ENCODE measurements at regions not wholly inside any gene's neighbourhood (a gene's known extent, or its start where the extent isn't known, plus 50 kb on each side); places are given as distances from the start of the nearest gene placed in this dataset.

DNA sequence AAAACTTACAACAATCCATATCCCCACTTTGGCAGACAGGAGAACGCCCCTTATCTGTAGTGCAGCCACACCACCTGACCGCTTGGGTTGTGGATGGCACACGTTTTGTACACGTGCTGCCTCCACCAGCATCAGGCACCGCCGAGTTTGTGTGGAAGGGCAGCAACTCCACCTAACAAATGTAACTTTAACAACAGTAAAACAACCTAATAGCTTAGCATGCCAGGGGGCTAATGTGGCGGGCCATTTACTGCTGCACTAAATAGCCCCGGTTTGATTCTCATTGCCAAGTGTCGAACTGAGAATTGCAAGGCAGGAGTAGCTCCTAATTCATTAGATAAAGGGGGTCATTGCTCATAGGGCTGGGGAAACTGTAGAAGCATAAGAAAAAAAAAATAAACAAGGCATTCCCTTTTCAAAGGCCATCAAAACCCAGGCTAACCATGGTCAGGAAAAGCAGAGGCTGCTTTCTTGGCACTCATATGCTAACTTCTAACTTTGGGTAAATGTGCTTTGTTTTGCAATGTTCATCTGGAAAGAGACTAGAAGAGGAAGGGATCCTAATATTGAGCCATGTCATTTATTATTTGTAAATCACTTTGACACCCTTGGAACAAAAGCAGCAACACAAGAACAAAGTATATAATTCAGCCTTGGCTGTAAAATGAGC, 279.7 kb upstream of the SOX5 start:
- no peak for ATAC-seq
- DNase-seq = no peak
- intact Hi-C loops (cut with micrococcal nuclease) = no loop called here

GRCh38 chr12:24228371-24228770, 278.9 kb upstream of the SOX5 start:
- intact Hi-C loops (cut with micrococcal nuclease) = no loop called here
- DNase-seq = no peak
- no peak for ATAC-seq

DNA sequence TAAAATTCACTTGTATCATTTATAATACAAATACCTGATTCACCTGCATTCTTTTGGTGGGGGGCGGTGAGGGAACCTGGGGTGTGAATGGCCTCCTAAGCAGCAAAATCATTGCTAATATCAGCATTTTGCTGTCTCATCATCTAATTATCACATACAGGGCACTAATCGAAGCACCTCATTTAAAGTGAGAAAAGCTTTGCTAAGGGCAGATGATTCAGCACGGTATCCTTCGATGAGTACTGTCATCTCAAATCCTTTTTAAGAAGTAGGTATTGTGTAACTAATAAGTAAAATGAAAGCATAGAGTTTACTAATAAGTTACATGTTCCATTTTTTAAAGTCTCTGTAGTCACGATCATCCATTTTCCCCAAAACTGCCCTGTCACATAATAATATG, 278.1 kb upstream of the SOX5 start:
- DNase-seq (no peak), ATAC-seq (no peak)
- intact Hi-C loops (cut with micrococcal nuclease) = no loop called here

DNA sequence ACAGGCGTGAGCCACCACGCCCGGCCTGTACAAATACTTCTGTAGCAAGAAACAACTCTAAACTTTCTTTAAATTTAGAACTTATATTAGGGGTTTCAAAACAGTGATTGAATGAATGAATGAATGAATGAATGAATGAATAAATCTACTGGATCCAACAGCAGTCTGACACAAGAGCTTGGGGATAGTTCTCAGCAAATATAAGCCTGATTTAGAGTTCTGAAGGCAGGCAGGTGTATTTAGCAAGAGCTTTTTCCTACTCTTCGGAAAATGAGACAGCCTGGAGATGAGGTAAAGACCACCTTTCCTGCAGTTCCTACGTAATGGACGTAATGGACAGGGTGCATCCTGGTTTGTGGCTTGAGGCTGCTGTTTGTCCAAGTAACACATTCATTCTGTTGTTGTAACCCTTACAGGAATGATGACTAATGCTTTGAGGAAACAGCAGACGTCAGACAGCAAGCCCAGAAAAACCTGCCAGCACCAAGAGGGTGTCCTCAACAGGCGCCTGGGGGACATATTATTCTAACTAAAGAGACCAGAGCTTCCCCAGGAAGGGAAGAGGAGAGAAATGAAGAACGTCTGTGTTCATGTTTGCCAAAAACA, 277.4 kb upstream of the SOX5 start:
- ATAC-seq (no peak), DNase-seq (no peak)
- intact Hi-C loops (cut with micrococcal nuclease) = no loop called here

- intact Hi-C loops (cut with micrococcal nuclease) = no loop called here
- DNase-seq (no peak), ATAC-seq (no peak)
Measured at GRCh38 chr12:24224401-24224800, 274.9 kb upstream of the SOX5 start.

GRCh38 chr12:24223926-24224325, 274.5 kb upstream of the SOX5 start:
- DNase-seq (no peak), ATAC-seq (no peak)
- intact Hi-C loops (cut with micrococcal nuclease) = no loop called here

GRCh38 chr12:24222968-24223367, 273.5 kb upstream of the SOX5 start:
- intact Hi-C loops (cut with micrococcal nuclease) = no loop called here
- DNase-seq = no peak
- no peak for ATAC-seq

GRCh38 chr12:24212496-24212895, 263.0 kb upstream of the SOX5 start:
- DNase-seq = no peak
- no peak for ATAC-seq
- intact Hi-C loops (cut with micrococcal nuclease) = no loop called here

GRCh38 chr12:24206621-24207020, 257.2 kb upstream of the SOX5 start:
- intact Hi-C loops (cut with micrococcal nuclease) = no loop called here
- DNase-seq = no peak
- ATAC-seq = no peak

GRCh38 chr12:24201258-24201970, 251.9 kb upstream of the SOX5 start:
- no peak for DNase-seq
- ATAC-seq = no peak
- intact Hi-C loops (cut with micrococcal nuclease) = no loop called here

DNA sequence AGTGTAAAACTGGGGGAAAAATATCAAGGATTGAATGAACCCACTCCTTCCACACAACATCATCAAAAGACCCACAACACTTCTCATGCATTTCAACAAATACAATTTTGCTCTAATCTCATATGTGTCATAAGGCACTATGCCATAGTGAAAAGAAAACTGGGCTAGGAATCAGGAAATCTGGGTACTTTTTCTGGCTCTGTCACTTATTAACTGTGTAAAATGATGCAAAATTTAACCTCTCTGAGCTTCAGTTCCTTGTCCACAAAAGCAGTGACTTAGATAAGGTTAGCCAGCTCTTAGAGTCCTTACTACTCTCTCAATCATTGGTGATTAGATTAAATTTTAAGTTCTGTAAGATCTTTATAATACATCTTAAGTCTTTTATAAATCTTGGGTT, 250.5 kb upstream of the SOX5 start:
- intact Hi-C loops (cut with micrococcal nuclease) = no loop called here
- DNase-seq (no peak), ATAC-seq (no peak)

DNA sequence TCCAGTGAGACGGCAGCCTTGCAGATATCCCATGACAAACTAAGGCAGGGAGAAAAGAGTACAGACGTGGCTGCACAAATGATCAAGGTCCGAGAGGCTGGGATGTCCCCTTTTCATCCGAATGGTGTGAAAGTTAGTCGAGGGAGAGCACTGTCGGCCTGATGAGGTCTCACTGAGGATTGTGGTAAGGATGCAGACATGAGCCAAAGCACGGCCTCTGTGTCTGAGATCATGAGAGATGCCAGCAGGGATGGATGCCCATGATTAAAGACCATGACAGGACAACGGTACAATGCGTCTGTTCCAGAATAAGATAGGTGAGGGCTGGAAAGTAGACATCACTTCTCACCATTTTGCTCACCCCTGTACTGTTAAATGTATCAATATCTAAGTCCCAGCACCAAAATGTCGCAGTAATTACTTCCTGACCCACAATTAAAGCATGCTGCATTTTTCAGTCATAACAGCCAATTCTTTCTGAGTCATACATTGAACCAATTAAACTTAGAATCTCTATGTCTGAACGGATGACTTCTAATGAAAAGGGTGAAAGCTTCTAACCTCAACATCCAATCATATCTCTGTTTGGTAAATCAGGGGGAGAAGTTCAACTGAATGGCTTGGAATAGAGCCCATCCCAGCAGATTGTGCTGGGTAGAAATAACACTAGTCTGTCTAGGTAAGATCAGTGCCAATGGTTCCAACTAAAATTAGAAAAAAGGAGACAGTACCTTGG, 249.6 kb upstream of the SOX5 start:
- no peak for ATAC-seq
- no peak for DNase-seq
- intact Hi-C loops (cut with micrococcal nuclease) = no loop called here

- intact Hi-C loops (cut with micrococcal nuclease) = no loop called here
- DNase-seq (no peak), ATAC-seq (no peak)
Measured at GRCh38 chr12:24198070-24198469, 248.6 kb upstream of the SOX5 start.

DNA sequence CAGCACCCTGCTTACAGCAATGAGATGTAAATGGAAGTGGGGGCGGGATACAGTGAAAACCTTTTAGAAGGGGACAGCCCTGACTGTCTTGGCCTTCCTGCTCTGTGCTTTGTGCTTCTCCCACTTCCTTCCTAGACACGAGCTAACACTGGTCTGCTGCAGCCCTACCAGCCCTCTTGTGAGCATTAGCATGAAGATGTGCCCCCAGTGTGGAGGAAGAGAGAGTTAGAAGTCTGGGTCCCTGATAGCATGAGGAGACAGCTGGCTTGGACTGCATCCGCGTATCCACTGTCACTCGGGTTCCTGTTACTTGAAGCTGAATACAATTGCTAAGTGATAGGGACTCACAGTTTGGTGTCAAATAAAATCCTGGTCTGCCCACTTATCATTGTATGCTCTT, 248.1 kb upstream of the SOX5 start:
- intact Hi-C loops (cut with micrococcal nuclease) = no loop called here
- ATAC-seq (no peak), DNase-seq (no peak)

GRCh38 chr12:24195063-24195462, 245.6 kb upstream of the SOX5 start:
- ATAC-seq = no peak
- intact Hi-C loops (cut with micrococcal nuclease) = no loop called here

DNA sequence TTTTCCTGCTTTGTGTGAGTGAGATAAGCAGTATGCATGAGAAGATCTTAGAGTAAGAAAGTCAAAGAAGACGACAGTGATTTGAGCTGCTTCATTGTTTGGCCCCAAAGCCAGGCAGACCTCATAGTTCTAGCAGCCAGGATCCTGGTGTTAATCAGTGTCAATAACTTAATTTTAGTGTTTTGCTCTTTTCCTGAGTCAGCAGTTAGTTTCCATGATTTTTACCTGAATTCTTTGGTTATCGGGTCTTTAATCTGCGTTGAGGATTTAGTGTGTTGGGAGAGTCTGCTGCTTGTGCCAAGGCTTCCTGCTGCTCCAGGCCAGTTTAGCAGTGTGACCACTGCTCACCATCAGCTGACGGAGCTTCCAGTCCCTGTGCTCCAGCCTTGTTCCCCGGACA, 241.6 kb upstream of the SOX5 start:
- DNase-seq (no peak), ATAC-seq (no peak)
- intact Hi-C loops (cut with micrococcal nuclease) = no loop called here

More at GRCh38 chr12:24195063-24195462, 245.6 kb upstream of the SOX5 start:
- no peak for DNase-seq

DNA sequence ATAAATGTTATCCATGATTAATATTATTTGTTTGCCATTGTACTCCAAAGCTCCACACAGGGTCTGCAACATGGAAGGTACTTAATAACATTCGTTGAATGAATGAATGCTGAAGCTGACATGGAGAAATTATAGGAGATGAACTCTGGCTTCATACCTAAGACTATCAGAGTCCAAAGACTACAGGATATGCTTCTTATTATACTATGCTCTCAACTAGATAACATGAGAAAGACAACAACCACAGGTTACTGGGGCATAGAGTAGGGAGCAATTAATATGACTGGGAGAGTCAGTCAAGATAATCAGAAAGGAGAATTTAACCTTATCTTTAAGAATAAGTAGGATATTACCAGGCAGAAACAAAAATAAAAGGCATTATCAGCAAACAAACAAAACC, 236.3 kb upstream of the SOX5 start:
- ATAC-seq (no peak), DNase-seq (no peak)
- intact Hi-C loops (cut with micrococcal nuclease) = no loop called here

GRCh38 chr12:24177889-24178288, 228.4 kb upstream of the SOX5 start:
- no peak for DNase-seq

DNA sequence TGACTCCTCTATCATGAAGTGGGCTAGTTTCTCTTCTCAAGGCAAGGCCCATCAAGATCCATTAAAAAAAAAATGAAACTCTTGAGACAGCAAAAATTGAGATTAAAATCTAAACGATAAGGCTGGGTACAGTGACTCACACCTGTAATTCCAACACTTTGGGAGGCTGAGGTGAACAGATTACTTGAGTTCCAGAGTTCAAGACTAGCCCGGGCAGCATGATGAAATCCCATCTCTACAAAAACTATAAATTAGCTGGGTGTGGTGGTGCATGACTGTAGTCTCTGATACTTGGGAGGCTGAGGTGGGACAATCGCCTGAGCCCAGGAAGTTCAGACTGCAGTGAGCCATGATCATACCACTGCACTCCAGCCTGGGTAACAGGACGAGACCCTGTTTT, 226.5 kb upstream of the SOX5 start:
- intact Hi-C loops (cut with micrococcal nuclease) = no loop called here
- no peak for DNase-seq
- ATAC-seq = no peak

More at GRCh38 chr12:24177889-24178288, 228.4 kb upstream of the SOX5 start:
- no peak for ATAC-seq
- intact Hi-C loops (cut with micrococcal nuclease) = no loop called here

- ATAC-seq (no peak), DNase-seq (no peak)
- intact Hi-C loops (cut with micrococcal nuclease) = no loop called here
Measured at GRCh38 chr12:24175284-24175683, 225.8 kb upstream of the SOX5 start.

Data from left ventricle myocardium superior (tissue), 1 donor.